GM23338 (cell line): ENCODE measurements at regions not wholly inside any gene's neighbourhood (a gene's known extent, or its start where the extent isn't known, plus 50 kb on each side); places are given as distances from the start of the nearest gene placed in this dataset.

Source experiments
- ATAC-seq: fragments of 200-7000 bp; cut with Tn5 transposase; 3 replicates; pipeline ENCODE4 v1.9.1; 2020
- DNase-seq: peaks from one replicate; pipeline ENCODE4 v3.0.0-alpha.2; 2015; ENCODE audit warnings: low spot score
- H2AFZ ChIP-seq: fragments of 200-600 bp; sonication (generic); 2 replicates; pipeline ENCODE4 v1.8.0; 2016; ENCODE audit warnings: antibody characterized with exemption, mild to moderate bottlenecking, moderate library complexity
- H3F3A ChIP-seq: fragments of 200-600 bp; sonication (generic); replicated peaks from 2 replicates; pipeline ENCODE4 v1.8.0; 2017; ENCODE audit warnings: antibody characterized with exemption, mixed run types, low read depth
- H3K27ac ChIP-seq: fragments of 200-600 bp; sonication (generic); 2 replicates; pipeline ENCODE4 v1.6.1; 2016; ENCODE audit warnings: low read depth
- H3K27me3 ChIP-seq: fragments of 200-600 bp; sonication (generic); 2 replicates; pipeline ENCODE4 v1.8.0; 2016; ENCODE audit warnings: mild to moderate bottlenecking, mixed run types, moderate library complexity; ENCODE audit not compliant: insufficient read depth
- H3K36me3 ChIP-seq: fragments of 200-600 bp; sonication (generic); 2 replicates; pipeline ENCODE4 v1.8.0; 2016; ENCODE audit warnings: mild to moderate bottlenecking; ENCODE audit not compliant: insufficient read depth
- H3K4me1 ChIP-seq: fragments of 200-600 bp; sonication (generic); 2 replicates; pipeline ENCODE4 v1.8.0; 2016; ENCODE audit warnings: mild to moderate bottlenecking, moderate library complexity; ENCODE audit not compliant: insufficient read depth
- H3K4me2 ChIP-seq: fragments of 200-600 bp; sonication (generic); 2 replicates; pipeline ENCODE4 v1.7.1; 2017; ENCODE audit warnings: mixed run types
- H3K4me3 ChIP-seq: fragments of 200-600 bp; sonication (generic); 2 replicates; pipeline ENCODE4 v1.6.1; 2016; ENCODE audit warnings: mixed run types
- H3K79me2 ChIP-seq: fragments of 200-600 bp; sonication (generic); replicated peaks from 2 replicates; pipeline ENCODE4 v1.8.0; 2017; ENCODE audit warnings: mild to moderate bottlenecking; ENCODE audit not compliant: insufficient read depth
- H3K9me2 ChIP-seq: fragments of 200-600 bp; sonication (generic); 2 replicates; pipeline ENCODE4 v1.8.0; 2017; ENCODE audit not compliant: insufficient read depth
- H4K20me1 ChIP-seq: fragments of 200-600 bp; sonication (generic); replicated peaks from 2 replicates; pipeline ENCODE4 v1.8.0; 2017; ENCODE audit warnings: mild to moderate bottlenecking; ENCODE audit not compliant: insufficient read depth
- H3K27ac Mint-ChIP-seq: 2 replicates; pipeline ENCODE4 v1.8.0; 2020; ENCODE audit warnings: inconsistent platforms, mild to moderate bottlenecking, moderate library complexity, mixed read lengths
- H3K27me3 Mint-ChIP-seq: 3 replicates; pipeline ENCODE4 v1.8.0; 2022; ENCODE audit warnings: low read depth, mild to moderate bottlenecking, moderate library complexity, mixed read lengths, inconsistent platforms; ENCODE audit not compliant: insufficient read depth, poor library complexity
- H3K36me3 Mint-ChIP-seq: 3 replicates; pipeline ENCODE4 v1.8.0; 2021; ENCODE audit warnings: low read depth, mild to moderate bottlenecking, inconsistent platforms, moderate library complexity, mixed read lengths
- H3K4me1 Mint-ChIP-seq: 3 replicates; pipeline ENCODE4 v1.8.0; 2020; ENCODE audit warnings: mild to moderate bottlenecking, inconsistent platforms, mixed read lengths
- H3K4me3 Mint-ChIP-seq: 3 replicates; pipeline ENCODE4 v1.8.0; 2021; ENCODE audit warnings: moderate library complexity, mild to moderate bottlenecking, inconsistent platforms, mixed read lengths
- H3K9me3 Mint-ChIP-seq: 3 replicates; pipeline ENCODE4 v1.8.0; 2020; ENCODE audit warnings: moderate library complexity, mild to moderate bottlenecking, inconsistent platforms, mixed read lengths
- CREB1 ChIP-seq: fragments of 250-450 bp; sonication (Bioruptor Pico); IDR thresholded peaks from 2 replicates; pipeline ENCODE4 v1.5.0; 2020; ENCODE audit warnings: low read depth, mild to moderate bottlenecking, moderate library complexity
- CTCF ChIP-seq, 2 experiments: fragments of 200-600 bp in 1 of 2; sonication (generic) in 1 of 2; conservative IDR thresholded peaks; 2 replicates each; pipeline versions ENCODE4 v1.5.1 to v1.6.1; 2016 to 2017; ENCODE audit warnings: antibody characterized with exemption in 2 of 2, low read depth in 2 of 2, mild to moderate bottlenecking in 2 of 2, moderate library complexity in 1 of 2
- ETS1 ChIP-seq: IDR thresholded peaks from 2 replicates; pipeline ENCODE4 v1.6.1; 2016; ENCODE audit warnings: antibody characterized with exemption
- EZH2 ChIP-seq: fragments of 200-600 bp; sonication (generic); IDR thresholded peaks from one replicate; pipeline ENCODE4 v1.8.0; 2017; ENCODE audit warnings: antibody characterized with exemption, mild to moderate bottlenecking, low read depth; ENCODE audit not compliant: unreplicated experiment
- EZH2phosphoT487 ChIP-seq: fragments of 200-600 bp; sonication (generic); IDR thresholded peaks from one replicate; pipeline ENCODE4 v1.8.1; 2018; ENCODE audit warnings: antibody characterized with exemption; ENCODE audit not compliant: unreplicated experiment
- JUNB ChIP-seq: IDR thresholded peaks from one replicate; pipeline ENCODE4 v1.6.1; 2016; ENCODE audit warnings: antibody characterized with exemption; ENCODE audit not compliant: unreplicated experiment
- NANOG ChIP-seq: IDR thresholded peaks from 2 replicates; pipeline ENCODE4 v1.6.1; 2016; ENCODE audit warnings: antibody characterized with exemption, borderline replicate concordance
- POLR2AphosphoS5 ChIP-seq: IDR thresholded peaks from 2 replicates; pipeline ENCODE4 v1.6.1; 2016; ENCODE audit warnings: antibody characterized with exemption, low read depth
- REST ChIP-seq: IDR thresholded peaks from one replicate; pipeline ENCODE4 v1.6.1; 2018; ENCODE audit warnings: antibody characterized with exemption; ENCODE audit not compliant: unreplicated experiment
- STAT1 ChIP-seq: IDR thresholded peaks from one replicate; pipeline ENCODE4 v1.6.1; 2016; ENCODE audit warnings: antibody characterized with exemption; ENCODE audit not compliant: unreplicated experiment
- ZNF114 ChIP-seq: fragments of 250-450 bp; sonication (Bioruptor Pico); IDR thresholded peaks from 2 replicates; pipeline ENCODE4 v1.5.0; 2020; ENCODE audit warnings: mild to moderate bottlenecking, moderate library complexity
- ZNF331 ChIP-seq: fragments of 250-450 bp; sonication (Bioruptor Pico); IDR thresholded peaks from 2 replicates; pipeline ENCODE4 v1.5.0; 2020; ENCODE audit warnings: low read depth, mild to moderate bottlenecking, moderate library complexity
- ZNF462 ChIP-seq: fragments of 250-450 bp; sonication (Bioruptor Pico); IDR thresholded peaks from 2 replicates; pipeline ENCODE4 v1.5.0; 2020; ENCODE audit warnings: mild to moderate bottlenecking, moderate library complexity

- H3K27me3 Mint-ChIP-seq: peaks cover 9% of the 10 kb centered on the region
- H3K9me3 Mint-ChIP-seq: peaks cover 70% of the 10 kb centered on the region
- TF ChIP-seq CREB1 (CRISPR knock-in tag): no peak
- no peak for TF ChIP-seq CTCF (conservative IDR thresholded peaks at IDR 0.05; ENCODE audit: low read depth in 2 of 2)
- no peak for TF ChIP-seq ZNF331 (CRISPR knock-in tag)
- no peak for TF ChIP-seq ZNF462 (CRISPR knock-in tag)
- TF ChIP-seq NANOG: no peak
- no peak for TF ChIP-seq ETS1
- TF ChIP-seq EZH2: no peak
- TF ChIP-seq ZNF114 (CRISPR knock-in tag): no peak
- TF ChIP-seq POLR2AphosphoS5: no peak
- TF ChIP-seq STAT1: no peak
- no peak for TF ChIP-seq REST
- no peak for TF ChIP-seq EZH2phosphoT487
- no peak for TF ChIP-seq JUNB
- no peak overlapping the region for H3K4me3 ChIP-seq
- no peak overlapping the region for H3K27ac Mint-ChIP-seq
- H3K4me3 Mint-ChIP-seq: no peak overlapping the region
- no peaks in the 10 kb centered on the region for H3K9me2 ChIP-seq
- H3K27me3 ChIP-seq: no peaks in the 10 kb centered on the region
- no peak overlapping the region for H3K4me2 ChIP-seq
- no peak overlapping the region for H3K27ac ChIP-seq
- no peaks in the 10 kb centered on the region for H3K36me3 ChIP-seq
- no peaks in the 10 kb centered on the region for H4K20me1 ChIP-seq
- H3K36me3 Mint-ChIP-seq: peaks cover 17% of the 10 kb centered on the region
- no peaks in the 10 kb centered on the region for H3K4me1 ChIP-seq
- H3F3A ChIP-seq: no peaks in the 10 kb centered on the region
- no peak overlapping the region for H2AFZ ChIP-seq
- H3K79me2 ChIP-seq: no peaks in the 10 kb centered on the region
- DNase-seq: no peak
- ATAC-seq: no peak
- H3K4me1 Mint-ChIP-seq: no peaks in the 10 kb centered on the region
These were observed 205.7 kb downstream of the SOCS6 start for GRCh38 chr18:70494524-70494923.
